BJ (cell line): ENCODE measurements at regions not wholly inside any gene's neighbourhood (a gene's known extent, or its start where the extent isn't known, plus 50 kb on each side); places are given as distances from the start of the nearest gene placed in this dataset.

Experiments
- CTCF ChIA-PET: fragments of 350-600 bp; formaldehyde crosslinking; extraction: SDS; loops from one replicate; lab custom pipeline; 2021; ENCODE audit warnings: antibody characterized with exemption, inconsistent platforms; lab: Yijun Ruan, JAX
- POLR2A ChIA-PET: fragments of 300-600 bp; sonication (Branson Sonifier 250); formaldehyde crosslinking; extraction: SDS; loops from one replicate; lab custom pipeline; 2021; ENCODE audit warnings: antibody characterized with exemption; lab: Charles Lee
- DNase-seq: peaks from one replicate; pipeline ENCODE4 v3.0.0-alpha.2; 2011; ENCODE audit warnings: low read depth
- H3K27me3 ChIP-seq: 2 replicates; pipeline ENCODE4 v1.6.0; 2011; ENCODE audit warnings: low read length; ENCODE audit not compliant: control insufficient read depth, insufficient read depth
- H3K36me3 ChIP-seq: 2 replicates; pipeline ENCODE4 v1.5.1; 2011; ENCODE audit warnings: low read length; ENCODE audit not compliant: control insufficient read depth, insufficient read depth
- H3K4me3 ChIP-seq: 2 replicates; pipeline ENCODE4 v1.5.1; 2011; ENCODE audit warnings: low read depth, mild to moderate bottlenecking, control low read depth, low read length
- TF ChIP-seq, protein P1 (sequence below): IDR thresholded peaks from 2 replicates; pipeline ENCODE4 v1.5.1; 2011; ENCODE audit warnings: low read depth, mild to moderate bottlenecking, control low read depth, inconsistent platforms, low read length, moderate library complexity; ENCODE audit not compliant: insufficient read depth

DNA sequence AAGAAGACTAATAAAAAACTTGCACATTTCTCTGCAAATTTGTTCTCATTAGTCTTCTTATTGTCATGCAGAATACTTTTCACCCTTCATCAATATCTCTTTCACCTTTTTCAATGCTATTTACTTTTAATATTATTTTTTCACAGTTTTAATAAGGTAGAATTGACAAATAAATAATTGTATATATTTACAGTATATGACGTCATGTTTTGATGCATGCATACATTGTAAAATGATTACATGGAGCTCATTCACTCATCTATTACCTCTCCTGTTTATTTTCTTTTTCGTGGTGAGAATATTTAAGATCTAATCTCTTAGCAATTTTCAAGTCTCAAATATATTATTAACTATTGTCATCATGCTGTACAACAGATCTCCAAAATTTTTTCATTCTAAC lies 658.2 kb upstream of the MKI67 start:
- TF ChIP-seq, protein P1, sequence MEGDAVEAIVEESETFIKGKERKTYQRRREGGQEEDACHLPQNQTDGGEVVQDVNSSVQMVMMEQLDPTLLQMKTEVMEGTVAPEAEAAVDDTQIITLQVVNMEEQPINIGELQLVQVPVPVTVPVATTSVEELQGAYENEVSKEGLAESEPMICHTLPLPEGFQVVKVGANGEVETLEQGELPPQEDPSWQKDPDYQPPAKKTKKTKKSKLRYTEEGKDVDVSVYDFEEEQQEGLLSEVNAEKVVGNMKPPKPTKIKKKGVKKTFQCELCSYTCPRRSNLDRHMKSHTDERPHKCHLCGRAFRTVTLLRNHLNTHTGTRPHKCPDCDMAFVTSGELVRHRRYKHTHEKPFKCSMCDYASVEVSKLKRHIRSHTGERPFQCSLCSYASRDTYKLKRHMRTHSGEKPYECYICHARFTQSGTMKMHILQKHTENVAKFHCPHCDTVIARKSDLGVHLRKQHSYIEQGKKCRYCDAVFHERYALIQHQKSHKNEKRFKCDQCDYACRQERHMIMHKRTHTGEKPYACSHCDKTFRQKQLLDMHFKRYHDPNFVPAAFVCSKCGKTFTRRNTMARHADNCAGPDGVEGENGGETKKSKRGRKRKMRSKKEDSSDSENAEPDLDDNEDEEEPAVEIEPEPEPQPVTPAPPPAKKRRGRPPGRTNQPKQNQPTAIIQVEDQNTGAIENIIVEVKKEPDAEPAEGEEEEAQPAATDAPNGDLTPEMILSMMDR: no peak
- POLR2A ChIA-PET: no interaction called here
- no peaks in the 10 kb centered on the region for H3K36me3 ChIP-seq
- CTCF ChIA-PET: no interaction called here
- no peaks in the 10 kb centered on the region for H3K27me3 ChIP-seq
- DNase-seq: no peak
- H3K4me3 ChIP-seq: no peak overlapping the region

DNA sequence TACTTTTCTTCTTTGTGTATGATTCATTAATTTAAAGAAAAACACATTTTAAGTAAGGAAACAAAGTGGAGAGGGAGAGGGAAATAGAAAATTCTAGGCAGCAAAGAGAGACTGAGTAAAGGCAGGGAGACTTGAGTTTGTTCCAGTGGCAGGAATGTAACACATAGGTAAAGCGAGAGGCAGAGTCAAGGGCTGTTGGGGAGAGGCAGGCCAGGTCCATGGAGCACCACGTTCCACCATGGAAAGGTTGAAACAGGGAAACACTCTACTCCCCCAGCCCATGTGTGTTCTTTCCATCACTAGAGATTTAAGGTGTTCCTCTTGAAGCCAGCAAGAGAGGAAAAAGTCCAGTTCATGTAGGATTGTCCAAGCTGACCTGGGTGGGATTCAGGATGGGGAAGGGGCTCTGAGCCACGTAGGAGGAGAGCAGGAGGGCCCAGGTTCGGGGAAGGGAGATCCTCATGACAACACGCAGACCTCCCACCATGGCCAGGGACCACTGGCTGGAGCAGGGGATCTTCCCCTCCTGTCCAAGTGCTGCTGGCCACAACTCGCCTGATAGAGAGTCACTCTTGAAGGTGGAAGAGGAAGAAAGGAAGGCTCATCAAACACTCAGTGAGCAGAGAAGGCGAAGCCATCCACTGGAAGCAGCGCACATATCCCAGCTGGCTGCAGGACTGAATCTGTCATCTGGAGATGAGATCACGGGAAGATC lies 666.4 kb upstream of the MKI67 start:
- Histone ChIP-seq H3K4me3 (no peak overlapping the region), H3K27me3 (no peaks in the 10 kb centered on the region), H3K36me3 (no peaks in the 10 kb centered on the region)
- ChIA-PET CTCF (no interaction called here), POLR2A (no interaction called here)
- DNase-seq: no peak
- TF ChIP-seq, protein P1: no peak

DNA sequence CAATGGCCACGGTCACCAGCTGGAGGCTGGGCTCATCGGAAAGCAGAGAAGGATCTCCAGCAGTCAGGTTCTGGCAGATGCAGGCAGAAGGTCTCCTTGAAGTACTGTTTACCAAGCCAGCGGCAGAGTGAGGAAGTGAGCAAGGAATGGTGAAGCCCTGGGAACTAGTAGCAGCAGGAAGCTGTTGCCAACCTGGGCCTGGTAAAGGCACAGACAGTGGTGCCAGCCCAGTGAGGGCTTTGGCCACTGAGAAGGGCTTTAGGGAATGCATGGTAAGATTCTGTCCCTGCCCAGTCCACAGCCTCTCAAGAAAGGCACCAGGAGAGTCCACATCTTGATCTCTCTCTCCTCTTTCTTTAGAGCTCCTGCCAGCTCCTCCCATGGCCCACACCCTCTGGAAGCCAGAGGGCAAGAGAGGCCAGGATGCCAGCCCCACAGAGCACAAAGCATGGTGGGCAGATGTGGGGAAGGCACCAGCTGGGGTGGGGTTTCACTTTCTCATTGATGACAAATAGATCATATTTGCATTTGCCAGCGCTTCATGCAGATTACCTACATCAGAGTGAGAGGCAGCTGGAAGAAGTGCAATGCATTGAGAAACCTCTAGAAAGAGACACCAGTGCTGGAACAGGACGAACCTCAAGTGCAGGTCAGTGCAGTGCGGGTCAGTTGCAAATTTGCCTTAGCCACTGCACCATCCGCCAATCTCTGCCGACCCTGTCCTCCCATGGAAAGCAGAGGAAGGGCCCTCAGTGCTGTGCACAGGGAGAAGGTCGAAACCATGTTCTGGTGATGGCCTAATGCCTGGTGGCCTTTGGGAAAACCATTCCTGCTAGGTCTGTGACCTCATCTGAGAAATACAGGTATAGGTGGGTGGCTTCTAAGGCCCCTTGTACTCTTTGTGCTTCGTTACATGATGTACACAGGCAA lies 667.8 kb upstream of the MKI67 start:
- no peak for DNase-seq
- Histone ChIP-seq H3K36me3 (no peaks in the 10 kb centered on the region), H3K27me3 (no peaks in the 10 kb centered on the region), H3K4me3 (no peak overlapping the region)
- CTCF ChIA-PET: no interaction called here
- POLR2A ChIA-PET: no interaction called here
- TF ChIP-seq, protein P1: no peak

DNA sequence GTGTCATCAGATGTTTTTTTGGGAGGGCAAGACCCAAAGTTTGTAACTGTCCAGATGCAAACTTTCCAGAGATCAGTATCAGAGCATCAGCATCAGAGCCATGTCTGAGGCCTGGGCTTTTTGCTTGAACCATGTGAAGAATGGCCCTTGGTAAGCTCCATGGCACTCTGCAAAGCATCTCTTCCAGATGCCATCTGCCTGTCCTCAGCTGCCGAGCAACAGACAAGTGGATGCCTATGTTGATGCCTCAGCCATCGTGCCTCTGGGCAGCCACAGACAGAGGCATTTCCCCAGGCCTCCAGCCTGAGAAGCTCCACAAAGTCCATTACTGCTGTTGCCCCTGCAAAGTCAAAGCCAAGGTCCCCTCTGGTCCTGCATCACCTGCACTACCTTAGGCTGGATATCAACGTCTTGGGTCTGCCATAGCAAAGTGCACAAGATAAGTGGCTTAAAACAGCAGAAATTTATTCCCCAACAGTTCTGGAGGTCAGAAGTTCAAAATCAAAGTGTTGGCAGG lies 670.2 kb upstream of the MKI67 start:
- POLR2A ChIA-PET: no interaction called here
- no peaks in the 10 kb centered on the region for H3K27me3 ChIP-seq
- H3K4me3 ChIP-seq: no peak overlapping the region
- H3K36me3 ChIP-seq: no peaks in the 10 kb centered on the region
- no peak for DNase-seq
- CTCF ChIA-PET: no interaction called here
- TF ChIP-seq, protein P1: no peak

DNA sequence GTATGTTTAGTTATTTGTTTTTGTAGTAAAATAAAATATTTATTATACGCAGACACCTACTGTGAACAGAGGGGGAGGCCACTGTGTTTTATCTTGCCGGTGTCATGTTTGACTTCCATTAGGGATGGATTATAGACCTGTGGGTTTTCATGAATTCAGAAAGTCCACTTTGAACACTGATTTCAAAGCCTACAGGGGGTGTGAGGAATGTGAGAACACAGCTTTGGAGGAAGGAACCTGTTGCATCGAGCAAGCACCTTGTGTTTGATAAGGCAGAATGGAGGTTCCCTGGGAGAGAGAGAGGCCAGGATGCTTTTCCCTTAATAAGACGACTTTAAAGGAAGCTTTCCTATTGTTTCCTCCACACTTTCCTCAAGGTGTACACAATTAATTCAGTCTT lies 665.0 kb upstream of the MGMT start:
- Histone ChIP-seq H3K4me3 (no peak overlapping the region), H3K36me3 (no peaks in the 10 kb centered on the region), H3K27me3 (no peaks in the 10 kb centered on the region)
- DNase-seq: no peak
- CTCF ChIA-PET: no interaction called here
- TF ChIP-seq, protein P1: no peak
- POLR2A ChIA-PET: no interaction called here
